ENCODE measurements at regions not wholly inside any gene's neighbourhood (a gene's known extent, or its start where the extent isn't known, plus 50 kb on each side); places are given as distances from the start of the nearest gene placed in this dataset.

DNA sequence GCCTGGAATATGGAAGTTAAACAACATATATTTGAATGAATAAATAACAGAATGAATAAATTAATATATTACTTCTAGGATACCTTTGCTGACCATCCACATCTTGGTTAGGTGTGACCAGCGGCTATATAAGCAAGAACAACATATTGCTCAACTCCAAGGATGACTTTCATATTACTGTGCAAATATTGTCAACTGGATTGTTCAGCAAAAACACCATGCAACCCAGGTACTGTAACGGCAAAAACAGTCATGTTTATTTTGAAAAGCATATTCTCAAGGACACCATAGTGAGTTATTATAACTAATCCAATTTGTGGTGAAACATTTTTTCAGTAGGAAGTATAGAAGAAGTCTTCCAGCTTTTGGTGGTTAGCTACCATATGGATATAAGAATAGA, 907.9 kb downstream of the IGSF11 start:
- H3K27me3 ChIP-seq (ENCODE audit: insufficient read depth), result no peaks in the 10 kb centered on the region
- no peaks in the 10 kb centered on the region for H4K20me1 ChIP-seq (ENCODE audit: insufficient read depth)

DNA sequence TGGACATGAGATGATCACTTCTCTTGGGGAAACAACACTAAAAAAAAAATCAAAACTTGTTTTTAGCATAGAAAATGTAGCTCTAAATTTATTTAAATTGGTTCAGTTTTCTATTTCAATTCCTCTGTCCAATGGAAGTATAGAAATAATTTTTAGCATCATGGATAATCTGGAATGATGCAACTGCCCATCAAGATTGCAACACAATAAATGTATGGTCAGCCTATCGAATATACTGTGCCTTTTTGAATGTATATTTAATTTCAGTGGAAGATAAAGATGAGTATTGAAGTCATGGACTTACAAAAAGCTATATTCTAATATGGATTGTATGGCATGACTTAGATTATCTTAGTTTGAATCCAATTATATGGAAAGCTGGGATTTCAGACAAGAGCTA, 906.7 kb downstream of the IGSF11 start:
- Histone ChIP-seq H3K27me3 (ENCODE audit: insufficient read depth) (no peaks in the 10 kb centered on the region), H3K4me2 (no peak overlapping the region), H3K27ac (ENCODE audit: low read depth in 2 of 2, low read length in 1 of 2) (no peak overlapping the region), H3K4me3 (ENCODE audit: low read depth in 2 of 2, low read length in 1 of 2) (no peak overlapping the region), H3K9ac (no peak overlapping the region), H3K9me2 (no peaks in the 10 kb centered on the region), H2AFZ (ENCODE audit: low read depth) (no peak overlapping the region), H3K4me1 (ENCODE audit: control insufficient read depth in 1 of 2, insufficient read depth in 2 of 2, low read depth in 1 of 2, low read length in 1 of 2) (no peaks in the 10 kb centered on the region), H4K20me1 (ENCODE audit: insufficient read depth) (no peaks in the 10 kb centered on the region), H3K79me2 (ENCODE audit: insufficient read depth) (no peaks in the 10 kb centered on the region), H3F3A (replicated peaks; ENCODE audit: insufficient read depth) (peaks cover 10% of the 10 kb centered on the region), H3K9me3 (no peaks in the 10 kb centered on the region), H3K36me3 (replicated peaks in 1 of 2; ENCODE audit: control insufficient read depth in 1 of 2, insufficient read depth in 2 of 2, low read length in 1 of 2) (no peaks in the 10 kb centered on the region)
- no peak for DNase-seq
- POLR2A ChIA-PET, result no interaction called here
- CTCF ChIA-PET, result interaction anchor here (1.2 kb wide), 1 partner anchor 11 kb away, joined by 3 read pairs; no protein-coding TSS in a partner anchor
- 16% methylated on average over 1 of the region's 1 CpG for WGBS (ENCODE audit: low lambda C conversion rate)
- TF ChIP-seq EZH2phosphoT487 (IDR thresholded peaks at IDR 0.05; ENCODE audit: borderline replicate concordance, low read depth), result no peak
- no peak for TF ChIP-seq TEAD4 (IDR thresholded peaks at IDR 0.05; ENCODE audit: borderline replicate concordance, insufficient read depth)
- TF ChIP-seq RAD21 (IDR thresholded peaks at IDR 0.05; ENCODE audit: low read length), result no peak
- TF ChIP-seq RCOR1 (IDR thresholded peaks at IDR 0.05; ENCODE audit: low read length), result no peak
- TF ChIP-seq, protein P1, sequence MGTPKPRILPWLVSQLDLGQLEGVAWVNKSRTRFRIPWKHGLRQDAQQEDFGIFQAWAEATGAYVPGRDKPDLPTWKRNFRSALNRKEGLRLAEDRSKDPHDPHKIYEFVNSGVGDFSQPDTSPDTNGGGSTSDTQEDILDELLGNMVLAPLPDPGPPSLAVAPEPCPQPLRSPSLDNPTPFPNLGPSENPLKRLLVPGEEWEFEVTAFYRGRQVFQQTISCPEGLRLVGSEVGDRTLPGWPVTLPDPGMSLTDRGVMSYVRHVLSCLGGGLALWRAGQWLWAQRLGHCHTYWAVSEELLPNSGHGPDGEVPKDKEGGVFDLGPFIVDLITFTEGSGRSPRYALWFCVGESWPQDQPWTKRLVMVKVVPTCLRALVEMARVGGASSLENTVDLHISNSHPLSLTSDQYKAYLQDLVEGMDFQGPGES (IDR thresholded peaks at IDR 0.05; ENCODE audit: low read depth, low read length), result no peak

More for the DNA sequence above, 907.9 kb downstream of the IGSF11 start:
- H3K79me2 ChIP-seq (ENCODE audit: insufficient read depth), result no peaks in the 10 kb centered on the region
- H3K4me2 ChIP-seq, result no peak overlapping the region
- DNase-seq, result no peak
- ChIA-PET CTCF (no interaction called here), POLR2A (no interaction called here)
- no peak overlapping the region for H3K9ac ChIP-seq
- no peaks in the 10 kb centered on the region for H3K4me1 ChIP-seq (ENCODE audit: control insufficient read depth in 1 of 2, insufficient read depth in 2 of 2, low read depth in 1 of 2, low read length in 1 of 2)
- H3K36me3 ChIP-seq (replicated peaks in 1 of 2; ENCODE audit: control insufficient read depth in 1 of 2, insufficient read depth in 2 of 2, low read length in 1 of 2), result no peaks in the 10 kb centered on the region
- TF ChIP-seq RAD21 (IDR thresholded peaks at IDR 0.05; ENCODE audit: low read length), result no peak
- no peak for TF ChIP-seq NFIC (IDR thresholded peaks at IDR 0.05; ENCODE audit: borderline replicate concordance)
- TF ChIP-seq NRF1 (IDR thresholded peaks at IDR 0.05; ENCODE audit: low read depth, low read length), result no peak
- TF ChIP-seq JUND (IDR thresholded peaks at IDR 0.05), result no peak
- TF ChIP-seq FOSL2 (IDR thresholded peaks at IDR 0.05; ENCODE audit: borderline replicate concordance, low read depth), result no peak
- no peak for TF ChIP-seq POLR2AphosphoS5 (IDR thresholded peaks at IDR 0.05; ENCODE audit: low read depth, low read length)
- no peak for TF ChIP-seq SIN3A (IDR thresholded peaks at IDR 0.05; ENCODE audit: borderline replicate concordance, low read depth, low read length)
- no peak for TF ChIP-seq GABPA (IDR thresholded peaks at IDR 0.05; ENCODE audit: low read depth)
- TF ChIP-seq ELF1 (IDR thresholded peaks at IDR 0.05), result no peak
- TF ChIP-seq, protein P2, sequence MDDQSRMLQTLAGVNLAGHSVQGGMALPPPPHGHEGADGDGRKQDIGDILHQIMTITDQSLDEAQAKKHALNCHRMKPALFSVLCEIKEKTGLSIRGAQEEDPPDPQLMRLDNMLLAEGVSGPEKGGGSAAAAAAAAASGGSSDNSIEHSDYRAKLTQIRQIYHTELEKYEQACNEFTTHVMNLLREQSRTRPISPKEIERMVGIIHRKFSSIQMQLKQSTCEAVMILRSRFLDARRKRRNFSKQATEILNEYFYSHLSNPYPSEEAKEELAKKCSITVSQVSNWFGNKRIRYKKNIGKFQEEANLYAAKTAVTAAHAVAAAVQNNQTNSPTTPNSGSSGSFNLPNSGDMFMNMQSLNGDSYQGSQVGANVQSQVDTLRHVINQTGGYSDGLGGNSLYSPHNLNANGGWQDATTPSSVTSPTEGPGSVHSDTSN (IDR thresholded peaks at IDR 0.05), result no peak
- TF ChIP-seq, protein P3, sequence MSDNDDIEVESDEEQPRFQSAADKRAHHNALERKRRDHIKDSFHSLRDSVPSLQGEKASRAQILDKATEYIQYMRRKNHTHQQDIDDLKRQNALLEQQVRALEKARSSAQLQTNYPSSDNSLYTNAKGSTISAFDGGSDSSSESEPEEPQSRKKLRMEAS (IDR thresholded peaks at IDR 0.05; ENCODE audit: low read depth), result no peak
- TF ChIP-seq FOXJ3 (CRISPR knock-in tag; IDR thresholded peaks at IDR 0.05), result no peak
- no peak overlapping the region for H2AFZ ChIP-seq (ENCODE audit: low read depth)
- WGBS (ENCODE audit: low lambda C conversion rate), result 67% methylated on average over 2 of the region's 2 CpGs
- no peak overlapping the region for H3K27ac ChIP-seq (ENCODE audit: low read depth in 2 of 2, low read length in 1 of 2)
- H3F3A ChIP-seq (replicated peaks; ENCODE audit: insufficient read depth), result peaks cover 10% of the 10 kb centered on the region
- no peaks in the 10 kb centered on the region for H3K9me2 ChIP-seq
- no peaks in the 10 kb centered on the region for H3K9me3 ChIP-seq
- H3K4me3 ChIP-seq (ENCODE audit: low read depth in 2 of 2, low read length in 1 of 2), result no peak overlapping the region
